B cell (primary cell): ENCODE measurements at regions not wholly inside any gene's neighbourhood (a gene's known extent, or its start where the extent isn't known, plus 50 kb on each side); places are given as distances from the start of the nearest gene placed in this dataset.

Experiments
- EZH2 ChIP-seq: IDR thresholded peaks from 2 replicates; pipeline ENCODE4 v1.6.1; 2012; ENCODE audit warnings: borderline replicate concordance, low read depth, mild to moderate bottlenecking, moderate library complexity, low read length; ENCODE audit not compliant: insufficient read depth, poor library complexity, severe bottlenecking
- TF ChIP-seq, protein P1 (sequence below): fragments of 200-600 bp; IDR thresholded peaks from one replicate; pipeline ENCODE4 v1.8.0; 2022; ENCODE audit warnings: antibody characterized with exemption, mild to moderate bottlenecking

DNA sequence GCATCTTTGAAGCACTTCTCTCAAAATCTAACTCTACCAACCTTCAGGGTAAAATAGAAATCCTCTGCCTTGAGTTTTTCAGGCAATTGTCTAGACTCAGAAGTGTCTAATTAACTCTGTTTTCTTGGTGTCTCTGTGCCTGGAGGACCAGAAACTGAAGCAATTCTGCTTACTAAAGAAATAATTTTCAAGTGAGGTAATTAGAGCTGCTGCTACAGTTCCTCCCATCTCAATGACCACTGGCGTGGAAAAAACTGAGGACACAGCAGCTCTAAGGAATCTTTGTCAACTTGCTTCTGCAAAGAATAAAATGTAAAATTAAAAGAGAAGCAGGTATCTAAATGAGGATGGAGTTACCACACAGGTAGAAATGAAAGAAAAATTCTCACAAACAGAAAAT is 785.0 kb downstream of the PRELID2 start:
- TF ChIP-seq, protein P1, sequence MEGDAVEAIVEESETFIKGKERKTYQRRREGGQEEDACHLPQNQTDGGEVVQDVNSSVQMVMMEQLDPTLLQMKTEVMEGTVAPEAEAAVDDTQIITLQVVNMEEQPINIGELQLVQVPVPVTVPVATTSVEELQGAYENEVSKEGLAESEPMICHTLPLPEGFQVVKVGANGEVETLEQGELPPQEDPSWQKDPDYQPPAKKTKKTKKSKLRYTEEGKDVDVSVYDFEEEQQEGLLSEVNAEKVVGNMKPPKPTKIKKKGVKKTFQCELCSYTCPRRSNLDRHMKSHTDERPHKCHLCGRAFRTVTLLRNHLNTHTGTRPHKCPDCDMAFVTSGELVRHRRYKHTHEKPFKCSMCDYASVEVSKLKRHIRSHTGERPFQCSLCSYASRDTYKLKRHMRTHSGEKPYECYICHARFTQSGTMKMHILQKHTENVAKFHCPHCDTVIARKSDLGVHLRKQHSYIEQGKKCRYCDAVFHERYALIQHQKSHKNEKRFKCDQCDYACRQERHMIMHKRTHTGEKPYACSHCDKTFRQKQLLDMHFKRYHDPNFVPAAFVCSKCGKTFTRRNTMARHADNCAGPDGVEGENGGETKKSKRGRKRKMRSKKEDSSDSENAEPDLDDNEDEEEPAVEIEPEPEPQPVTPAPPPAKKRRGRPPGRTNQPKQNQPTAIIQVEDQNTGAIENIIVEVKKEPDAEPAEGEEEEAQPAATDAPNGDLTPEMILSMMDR = no peak
- TF ChIP-seq EZH2 = no peak
